GM13977 (cell line): ENCODE measurements at regions not wholly inside any gene's neighbourhood (a gene's known extent, or its start where the extent isn't known, plus 50 kb on each side); places are given as distances from the start of the nearest gene placed in this dataset.
"Not testable (repeated sequence)": the region's sequence is repeated elsewhere in the genome, so short reads cannot be mapped to it uniquely, and the experiment has no call there.

Source experiments
- DNase-seq: peaks from one replicate; pipeline ENCODE4 v3.0.0; 2012; ENCODE audit warnings: low spot score
- in situ Hi-C: fragments of 300-500 bp; cut with MboI; formaldehyde crosslinking; loops from one replicate; pipeline ENCODE4 v1.12.0; 2022; ENCODE audit warnings: low sequenced_read_pairs, low pct_unique_long_range_greater_than_20kb, mixed read lengths, inconsistent platforms; ENCODE audit not compliant: unreplicated experiment
- TF ChIP-seq, protein P1 (sequence below): IDR thresholded peaks from 2 replicates; pipeline ENCODE4 v1.5.1; 2012; ENCODE audit warnings: mild to moderate bottlenecking, control low read depth; ENCODE audit not compliant: insufficient read depth; ENCODE audit errors: extremely low read depth, missing control alignments

DNA sequence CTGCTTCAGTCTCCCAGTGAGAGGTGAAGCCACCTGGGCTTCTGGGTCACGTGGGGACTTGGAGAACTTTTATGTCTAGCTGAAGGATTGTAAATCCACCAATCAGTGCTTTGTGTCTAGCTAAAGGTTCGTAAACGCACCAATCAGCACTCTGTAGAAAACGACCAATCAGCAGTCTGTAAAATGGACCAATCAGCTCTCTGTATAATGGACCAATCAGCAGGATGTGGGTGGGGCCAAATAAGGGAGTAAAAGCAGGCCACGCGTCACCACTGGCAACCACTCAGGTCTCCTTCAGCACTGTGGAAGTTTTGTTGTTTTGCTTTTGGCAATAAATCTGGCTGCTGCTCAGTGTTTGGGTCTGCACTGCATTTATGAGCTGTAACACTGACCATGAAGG lies 69.1 kb upstream of the NREP start:
- in situ Hi-C loops, result no loop called here
- TF ChIP-seq, protein P1, sequence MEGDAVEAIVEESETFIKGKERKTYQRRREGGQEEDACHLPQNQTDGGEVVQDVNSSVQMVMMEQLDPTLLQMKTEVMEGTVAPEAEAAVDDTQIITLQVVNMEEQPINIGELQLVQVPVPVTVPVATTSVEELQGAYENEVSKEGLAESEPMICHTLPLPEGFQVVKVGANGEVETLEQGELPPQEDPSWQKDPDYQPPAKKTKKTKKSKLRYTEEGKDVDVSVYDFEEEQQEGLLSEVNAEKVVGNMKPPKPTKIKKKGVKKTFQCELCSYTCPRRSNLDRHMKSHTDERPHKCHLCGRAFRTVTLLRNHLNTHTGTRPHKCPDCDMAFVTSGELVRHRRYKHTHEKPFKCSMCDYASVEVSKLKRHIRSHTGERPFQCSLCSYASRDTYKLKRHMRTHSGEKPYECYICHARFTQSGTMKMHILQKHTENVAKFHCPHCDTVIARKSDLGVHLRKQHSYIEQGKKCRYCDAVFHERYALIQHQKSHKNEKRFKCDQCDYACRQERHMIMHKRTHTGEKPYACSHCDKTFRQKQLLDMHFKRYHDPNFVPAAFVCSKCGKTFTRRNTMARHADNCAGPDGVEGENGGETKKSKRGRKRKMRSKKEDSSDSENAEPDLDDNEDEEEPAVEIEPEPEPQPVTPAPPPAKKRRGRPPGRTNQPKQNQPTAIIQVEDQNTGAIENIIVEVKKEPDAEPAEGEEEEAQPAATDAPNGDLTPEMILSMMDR, result no peak
- no peak for DNase-seq

DNA sequence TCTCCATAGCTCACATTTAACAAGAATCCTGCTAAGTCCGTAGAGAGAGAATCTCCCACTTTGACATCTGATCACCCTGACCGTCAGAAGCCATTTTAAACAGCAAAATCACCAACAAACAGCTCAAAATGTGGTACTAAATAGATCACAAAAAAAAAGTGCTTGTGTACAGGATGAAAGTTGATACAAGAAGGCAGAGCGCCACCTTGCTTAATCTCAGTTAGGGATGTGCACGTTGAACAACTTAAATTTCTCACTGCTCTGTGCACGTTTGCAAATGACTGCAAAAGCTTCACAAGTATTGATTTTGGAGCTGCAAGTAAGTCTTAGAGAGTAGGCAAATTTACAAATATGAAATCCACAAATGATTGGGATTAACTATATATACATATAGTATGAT lies 63.1 kb upstream of the NREP start:
- in situ Hi-C loops, result no loop called here
- no peak for DNase-seq
- TF ChIP-seq, protein P1, result no peak

DNA sequence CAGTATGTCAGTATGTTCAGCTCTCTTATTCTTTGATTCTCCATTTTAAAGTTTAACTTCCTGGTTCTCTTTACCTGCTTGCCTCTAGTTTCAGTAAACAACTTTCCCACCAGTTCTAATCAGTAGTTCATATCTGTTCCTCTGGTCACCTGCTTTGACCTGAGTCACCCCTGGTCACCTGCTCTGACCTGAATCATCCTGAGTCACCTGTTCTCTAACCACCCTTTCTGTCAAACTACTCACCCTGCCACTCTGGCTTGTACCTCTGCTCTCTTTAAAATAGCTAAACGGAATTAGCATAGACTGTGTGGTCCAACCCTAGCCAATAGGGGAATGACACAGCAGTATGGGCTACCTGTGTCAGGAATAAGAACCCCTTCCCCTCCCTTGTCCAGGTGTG lies 62.0 kb upstream of the NREP start:
- in situ Hi-C loops, DNase-seq: not testable (repeated sequence)

GRCh38 chr5:111813537-111813936 lies 56.5 kb upstream of the NREP start:
- no peak for DNase-seq
- TF ChIP-seq, protein P1, result no peak
- in situ Hi-C loops, result no loop called here

GRCh38 chr5:111810112-111810511 lies 53.1 kb upstream of the NREP start:
- TF ChIP-seq, protein P1, result no peak
- no peak for DNase-seq
- in situ Hi-C loops, result no loop called here
